GM18505 (cell line): ENCODE measurements at regions not wholly inside any gene's neighbourhood (a gene's known extent, or its start where the extent isn't known, plus 50 kb on each side); places are given as distances from the start of the nearest gene placed in this dataset.

Source experiments
- ATAC-seq: cut with Tn5 transposase; IDR thresholded peaks from one replicate; pipeline ENCODE4 v1.9.1; 2021; ENCODE audit not compliant: unreplicated experiment
- POLR2A ChIP-seq: IDR thresholded peaks from 4 replicates; pipeline ENCODE4 v1.6.1; 2011; ENCODE audit warnings: borderline replicate concordance; ENCODE audit not compliant: insufficient read depth, insufficient read length; ENCODE audit errors: extremely low read depth

GRCh38 chr2:538646-539045, 138.6 kb downstream of the TMEM18 start:
- TF ChIP-seq POLR2A: no peak
- ATAC-seq: no peak

- no peak for ATAC-seq
- no peak for TF ChIP-seq POLR2A
Observed at GRCh38 chr2:535222-535621, 142.0 kb downstream of the TMEM18 start.

GRCh38 chr2:529852-530251, 147.4 kb downstream of the TMEM18 start:
- TF ChIP-seq POLR2A: no peak

DNA sequence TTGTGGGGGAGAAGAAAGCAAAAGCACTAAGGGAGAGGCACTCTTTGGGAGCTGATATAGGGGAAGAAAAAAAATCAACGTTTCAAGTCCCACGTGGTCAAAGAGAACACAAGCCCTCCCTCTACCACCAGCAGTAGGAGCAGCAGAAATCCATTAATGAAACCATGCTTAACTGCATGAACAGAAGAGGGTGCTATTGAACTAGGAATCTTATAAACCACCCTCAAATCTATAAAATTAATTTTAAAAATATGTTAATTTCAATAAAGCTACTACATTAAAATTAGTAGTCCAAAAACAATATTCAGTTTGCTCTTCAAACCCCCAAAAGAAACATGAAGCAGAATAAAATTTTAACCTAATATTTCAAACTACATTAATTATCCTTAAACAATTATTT, 147.8 kb downstream of the TMEM18 start:
- TF ChIP-seq POLR2A: no peak
- no peak for ATAC-seq

More at GRCh38 chr2:529852-530251, 147.4 kb downstream of the TMEM18 start:
- ATAC-seq: no peak

DNA sequence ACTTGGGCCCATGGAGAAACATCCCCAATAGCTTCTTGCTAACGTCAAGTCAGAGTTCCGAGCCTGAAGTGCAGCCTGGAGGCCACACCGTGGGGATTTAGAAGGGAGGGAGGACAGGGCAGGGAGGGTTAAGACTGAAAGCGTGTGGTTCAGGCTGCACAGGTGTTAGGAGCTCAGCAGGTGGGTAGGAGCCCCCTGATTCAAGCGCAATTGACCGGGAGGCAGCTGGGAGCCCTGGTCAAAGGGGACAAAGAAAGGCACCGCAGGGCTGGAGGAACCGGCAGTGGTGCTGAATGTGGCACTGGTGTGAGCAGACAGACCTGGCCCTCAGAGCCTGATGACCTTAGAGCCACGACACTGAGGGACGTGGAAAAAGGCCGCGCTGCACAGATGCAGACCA, 149.6 kb downstream of the TMEM18 start:
- ATAC-seq: no peak
- no peak for TF ChIP-seq POLR2A

DNA sequence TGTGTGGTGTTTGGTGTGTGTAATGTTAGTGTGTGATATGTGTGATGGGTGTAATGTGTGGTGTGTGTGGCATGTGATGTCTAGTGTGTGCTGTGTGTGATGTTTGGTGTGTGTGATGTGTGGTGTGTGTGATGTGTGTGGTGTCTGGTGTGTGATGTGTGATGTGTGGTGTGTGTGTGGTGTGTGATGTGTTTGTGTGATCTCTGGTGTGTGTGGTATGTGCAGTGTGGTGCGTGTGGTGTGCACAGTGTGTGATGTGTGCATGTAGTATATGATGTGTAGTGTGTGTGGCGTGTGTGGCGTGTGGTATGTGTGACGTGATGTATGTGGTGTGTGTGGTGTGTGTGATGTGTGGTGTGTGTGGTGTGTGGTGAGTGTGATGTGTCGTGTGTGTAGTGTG, 150.3 kb downstream of the TMEM18 start:
- ATAC-seq: no peak
- no peak for TF ChIP-seq POLR2A

GRCh38 chr2:525611-526010, 151.6 kb downstream of the TMEM18 start:
- no peak for ATAC-seq
- TF ChIP-seq POLR2A: no peak

- ATAC-seq: no peak
- no peak for TF ChIP-seq POLR2A
Observed at GRCh38 chr2:525021-525420, 152.2 kb downstream of the TMEM18 start.

- no peak for ATAC-seq
- TF ChIP-seq POLR2A: no peak
Observed at GRCh38 chr2:524442-524841, 152.8 kb downstream of the TMEM18 start.

- ATAC-seq: no peak
- no peak for TF ChIP-seq POLR2A
Observed at GRCh38 chr2:523698-524270, 153.4 kb downstream of the TMEM18 start.

DNA sequence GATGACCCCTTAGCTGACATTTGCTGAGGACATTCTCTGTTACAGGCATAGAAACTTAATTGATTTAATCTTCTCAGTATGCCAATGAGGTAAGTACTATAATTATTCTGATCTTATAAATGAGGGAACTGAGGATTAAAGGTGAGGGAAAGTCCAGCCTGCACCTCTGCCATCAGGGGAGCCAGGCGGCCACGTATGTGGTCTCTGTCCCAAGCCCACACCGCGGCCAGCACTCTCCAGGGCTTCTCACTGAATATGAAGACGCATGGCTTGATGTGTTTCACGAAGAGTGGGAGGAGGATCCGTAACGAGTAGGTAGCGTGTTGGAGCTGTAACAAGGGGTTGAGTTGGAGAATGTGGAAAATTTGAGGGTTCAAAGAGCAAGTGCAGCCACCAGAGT, 154.4 kb downstream of the TMEM18 start:
- ATAC-seq: no peak
- no peak for TF ChIP-seq POLR2A

DNA sequence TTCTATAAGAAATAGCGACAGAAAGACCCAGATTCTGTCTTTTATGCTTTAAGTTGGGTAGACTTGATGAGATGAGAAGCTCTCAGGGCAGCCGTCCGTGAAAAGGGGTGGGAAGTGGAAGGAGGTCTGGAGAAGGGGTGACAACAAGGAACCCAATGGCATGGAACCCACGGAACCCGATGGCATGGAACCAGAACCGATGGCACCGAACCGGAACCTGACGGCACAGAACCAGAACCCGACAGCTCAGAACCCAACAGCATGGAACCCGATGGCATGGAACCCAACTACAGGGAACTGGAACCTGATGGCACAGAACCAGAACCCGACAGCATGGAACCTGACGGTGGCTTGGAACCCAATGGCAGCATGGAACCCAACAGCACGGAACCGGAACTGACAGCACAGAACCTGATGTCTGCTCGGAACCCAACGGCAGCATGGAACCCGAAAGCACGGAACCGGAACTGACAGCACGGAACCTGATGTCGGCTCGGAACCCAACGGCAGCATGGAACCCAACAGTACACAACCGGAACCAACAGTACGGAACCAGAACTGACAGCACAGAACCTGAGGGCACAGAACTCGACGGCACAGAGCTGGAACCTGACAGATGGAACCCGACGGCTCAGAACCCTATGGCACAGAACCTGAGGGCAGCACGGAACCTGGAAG, 155.2 kb downstream of the TMEM18 start:
- TF ChIP-seq POLR2A: no peak
- ATAC-seq: no peak

DNA sequence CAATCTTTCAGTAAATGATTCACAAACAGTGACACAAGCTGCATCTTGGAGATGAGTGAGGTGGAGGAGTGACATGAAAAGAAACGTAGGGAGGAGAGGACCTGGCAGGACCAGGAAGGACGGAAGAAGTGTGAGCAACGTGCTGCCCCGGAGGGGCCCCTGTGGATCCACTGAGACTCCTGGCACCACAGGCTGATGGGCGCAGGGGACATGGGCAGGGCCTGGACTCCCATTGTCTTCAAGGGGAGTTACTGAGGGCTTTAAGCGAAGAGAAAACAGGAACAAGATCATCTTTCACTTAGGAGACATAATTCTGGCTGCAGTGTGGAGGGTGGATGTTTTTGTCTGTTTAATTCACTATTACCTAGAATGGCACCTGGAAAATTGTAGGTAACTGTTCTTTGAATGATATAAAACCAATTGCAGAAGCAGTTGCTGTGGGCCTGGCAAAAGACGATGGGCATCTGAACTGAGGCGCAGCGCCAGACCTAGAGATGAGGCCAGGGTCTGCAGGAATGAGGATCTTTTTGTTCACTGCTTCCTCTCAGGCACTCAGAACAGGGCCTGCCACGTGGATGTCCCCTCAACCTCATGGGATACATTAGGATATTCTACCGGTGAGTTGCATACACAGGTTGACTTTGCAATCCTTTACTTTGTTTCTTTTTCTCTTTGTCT, 156.4 kb downstream of the TMEM18 start:
- ATAC-seq: no peak
- no peak for TF ChIP-seq POLR2A

GRCh38 chr2:516944-517343, 160.3 kb downstream of the TMEM18 start:
- no peak for TF ChIP-seq POLR2A
- ATAC-seq: no peak
